ENCODE measurements at regions not wholly inside any gene's neighbourhood (a gene's known extent, or its start where the extent isn't known, plus 50 kb on each side); places are given as distances from the start of the nearest gene placed in this dataset.
A peak's percentile ranks its signal among the peaks of the same experiment; 100 is the strongest.

DNA sequence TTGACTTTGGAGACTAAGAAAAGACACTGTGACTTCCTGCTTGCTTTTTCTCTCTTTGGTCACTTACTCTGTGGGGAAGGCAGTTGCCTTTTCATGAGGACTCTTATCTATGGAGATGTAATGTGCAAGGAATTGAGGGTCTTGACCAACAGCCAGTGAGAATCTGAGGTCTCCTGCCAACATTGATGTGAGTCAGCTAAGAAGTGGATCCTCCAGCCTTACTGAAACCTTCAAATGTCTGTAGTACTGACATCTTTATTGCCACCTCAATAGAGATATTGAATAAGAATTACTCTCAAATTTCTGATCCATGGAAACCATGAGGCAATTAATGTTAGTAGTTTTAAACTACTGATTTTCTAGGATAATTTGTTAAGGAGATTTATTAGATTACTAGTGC lies 598.4 kb downstream of the ADGRL2 start:
- no peaks in the 10 kb centered on the region for H3K9me3 ChIP-seq (ENCODE audit: control insufficient read depth in 2 of 2, insufficient read depth in 1 of 2, low read length in 1 of 2)
- H3K4me3 ChIP-seq (ENCODE audit: low read length in 2 of 2): no peak overlapping the region

DNA sequence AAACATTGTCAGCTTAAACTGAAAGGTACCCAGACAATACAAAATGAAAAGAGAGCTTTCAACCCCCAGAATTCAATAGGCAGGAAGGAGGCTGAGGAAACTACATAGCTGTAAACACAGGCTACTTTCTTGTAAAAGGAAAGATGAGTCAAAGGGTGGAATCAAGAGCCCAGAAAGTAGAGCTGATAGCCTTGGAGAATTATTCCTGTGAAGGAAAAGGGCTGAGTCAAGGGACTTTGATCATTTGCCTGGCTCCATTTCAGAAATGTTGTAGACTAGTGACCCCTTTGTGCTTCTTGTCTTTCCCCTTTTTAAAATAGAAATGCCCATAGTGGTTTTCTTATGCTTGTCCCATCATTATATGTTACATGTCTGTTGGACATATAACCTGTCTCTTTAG lies 597.6 kb downstream of the ADGRL2 start:
- Histone ChIP-seq H3K4me1 (ENCODE audit: control insufficient read depth in 2 of 2, insufficient read depth in 2 of 2, low read length in 2 of 2) (no peaks in the 10 kb centered on the region), H3K36me3 (ENCODE audit: control insufficient read depth in 2 of 2, insufficient read depth in 2 of 2, low read length in 1 of 2) (no peaks in the 10 kb centered on the region), H3K4me3 (ENCODE audit: low read length in 2 of 2) (no peak overlapping the region), H3K27ac (ENCODE audit: low read depth in 1 of 2, low read length in 1 of 2) (no peak overlapping the region), H3K27me3 (ENCODE audit: control insufficient read depth in 2 of 2, insufficient read depth in 1 of 2, low read length in 1 of 2) (no peaks in the 10 kb centered on the region), H3K9me3 (ENCODE audit: control insufficient read depth in 2 of 2, insufficient read depth in 1 of 2, low read length in 1 of 2) (no peaks in the 10 kb centered on the region)
- no peak for DNase-seq (ENCODE audit: low read depth in 6 of 9, low spot score in 9 of 9)

More for the DNA sequence above, 598.4 kb downstream of the ADGRL2 start:
- Histone ChIP-seq H3K27me3 (ENCODE audit: control insufficient read depth in 2 of 2, insufficient read depth in 1 of 2, low read length in 1 of 2) (no peaks in the 10 kb centered on the region), H3K27ac (ENCODE audit: low read depth in 1 of 2, low read length in 1 of 2) (no peak overlapping the region), H3K36me3 (ENCODE audit: control insufficient read depth in 2 of 2, insufficient read depth in 2 of 2, low read length in 1 of 2) (no peaks in the 10 kb centered on the region), H3K4me1 (ENCODE audit: control insufficient read depth in 2 of 2, insufficient read depth in 2 of 2, low read length in 2 of 2) (no peaks in the 10 kb centered on the region)
- no peak for DNase-seq (ENCODE audit: low read depth in 6 of 9, low spot score in 9 of 9)

DNA sequence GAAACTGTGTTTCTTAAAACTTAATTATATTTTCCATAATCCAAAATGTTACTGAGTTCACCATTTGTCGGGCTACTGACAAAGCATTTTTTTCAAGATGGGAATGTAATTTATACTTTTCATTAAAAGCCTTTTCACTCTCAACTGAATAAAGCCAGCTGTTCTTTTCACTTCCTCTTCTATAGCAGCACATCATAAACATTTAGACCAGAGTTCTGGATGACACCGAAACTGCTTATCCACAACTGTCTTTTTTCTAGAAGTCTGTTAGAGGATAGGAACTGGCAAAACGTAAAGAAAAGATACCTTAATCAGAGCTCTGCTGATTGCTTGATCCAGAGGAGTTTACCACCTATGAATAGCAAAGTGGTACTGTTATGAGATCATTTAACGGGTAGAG lies 594.7 kb downstream of the ADGRL2 start:
- Histone ChIP-seq H3K36me3 (ENCODE audit: control insufficient read depth in 2 of 2, insufficient read depth in 2 of 2, low read length in 1 of 2) (no peaks in the 10 kb centered on the region), H3K27me3 (ENCODE audit: control insufficient read depth in 2 of 2, insufficient read depth in 1 of 2, low read length in 1 of 2) (no peaks in the 10 kb centered on the region), H3K4me1 (ENCODE audit: control insufficient read depth in 2 of 2, insufficient read depth in 2 of 2, low read length in 2 of 2) (no peaks in the 10 kb centered on the region), H3K9me3 (ENCODE audit: control insufficient read depth in 2 of 2, insufficient read depth in 1 of 2, low read length in 1 of 2) (no peaks in the 10 kb centered on the region), H3K4me3 (ENCODE audit: low read length in 2 of 2) (no peak overlapping the region), H3K27ac (ENCODE audit: low read depth in 1 of 2, low read length in 1 of 2) (no peak overlapping the region)
- DNase-seq (ENCODE audit: low read depth in 6 of 9, low spot score in 9 of 9): no peak
- WGBS: 31% methylated on average over 4 of the region's 4 CpGs

DNA sequence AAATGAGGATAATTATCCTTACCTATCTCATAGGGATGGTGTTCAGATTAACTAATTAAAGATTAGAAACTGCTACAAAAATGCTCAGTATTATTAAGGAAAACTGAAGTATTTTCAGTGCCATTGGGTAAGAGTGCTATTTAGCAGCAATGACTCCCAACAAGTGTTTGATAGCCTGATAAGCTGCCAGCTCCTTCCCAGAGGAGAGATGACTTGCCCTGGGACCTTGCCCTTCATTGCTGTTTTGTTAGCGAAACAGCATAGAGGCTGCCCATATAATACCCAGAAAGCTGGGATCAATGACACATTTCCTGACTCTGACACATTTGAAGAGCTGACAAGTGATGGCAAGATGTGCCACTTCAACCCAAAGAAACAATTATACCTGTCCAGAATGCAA lies 592.2 kb downstream of the ADGRL2 start:
- Histone ChIP-seq H3K27ac (ENCODE audit: low read depth in 1 of 2, low read length in 1 of 2) (no peak overlapping the region), H3K9me3 (ENCODE audit: control insufficient read depth in 2 of 2, insufficient read depth in 1 of 2, low read length in 1 of 2) (no peaks in the 10 kb centered on the region), H3K4me3 (ENCODE audit: low read length in 2 of 2) (no peak overlapping the region), H3K36me3 (ENCODE audit: control insufficient read depth in 2 of 2, insufficient read depth in 2 of 2, low read length in 1 of 2) (no peaks in the 10 kb centered on the region), H3K4me1 (ENCODE audit: control insufficient read depth in 2 of 2, insufficient read depth in 2 of 2, low read length in 2 of 2) (no peaks in the 10 kb centered on the region), H3K27me3 (ENCODE audit: control insufficient read depth in 2 of 2, insufficient read depth in 1 of 2, low read length in 1 of 2) (no peaks in the 10 kb centered on the region)
- no peak for DNase-seq (ENCODE audit: low read depth in 6 of 9, low spot score in 9 of 9)
- WGBS: 95% methylated on average over 1 of the region's 1 CpG

DNA sequence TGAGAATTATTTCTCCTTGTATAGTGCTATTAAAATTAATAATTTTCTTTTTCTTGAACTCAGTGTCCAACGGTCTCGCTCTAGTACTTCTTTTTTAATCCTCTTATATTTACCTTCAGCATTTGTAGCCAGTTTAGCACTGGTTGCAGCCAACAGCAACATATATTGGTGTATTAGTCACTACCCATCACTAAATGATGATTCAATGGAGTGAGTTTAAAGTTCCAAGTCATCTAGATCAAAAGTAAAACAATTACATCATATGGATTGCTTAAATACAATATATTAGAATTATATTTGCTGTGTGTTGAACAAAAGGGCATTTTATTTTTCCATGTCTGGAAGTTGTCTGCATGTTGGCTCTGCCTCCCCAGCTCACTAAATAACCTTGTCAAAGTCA lies 591.8 kb downstream of the ADGRL2 start:
- Histone ChIP-seq H3K9me3 (ENCODE audit: control insufficient read depth in 2 of 2, insufficient read depth in 1 of 2, low read length in 1 of 2) (no peaks in the 10 kb centered on the region), H3K27ac (ENCODE audit: low read depth in 1 of 2, low read length in 1 of 2) (no peak overlapping the region), H3K4me3 (ENCODE audit: low read length in 2 of 2) (no peak overlapping the region), H3K36me3 (ENCODE audit: control insufficient read depth in 2 of 2, insufficient read depth in 2 of 2, low read length in 1 of 2) (no peaks in the 10 kb centered on the region), H3K4me1 (ENCODE audit: control insufficient read depth in 2 of 2, insufficient read depth in 2 of 2, low read length in 2 of 2) (no peaks in the 10 kb centered on the region), H3K27me3 (ENCODE audit: control insufficient read depth in 2 of 2, insufficient read depth in 1 of 2, low read length in 1 of 2) (no peaks in the 10 kb centered on the region)
- no peak for DNase-seq (ENCODE audit: low read depth in 6 of 9, low spot score in 9 of 9)
- 97% methylated on average over 2 of the region's 2 CpGs for WGBS

DNA sequence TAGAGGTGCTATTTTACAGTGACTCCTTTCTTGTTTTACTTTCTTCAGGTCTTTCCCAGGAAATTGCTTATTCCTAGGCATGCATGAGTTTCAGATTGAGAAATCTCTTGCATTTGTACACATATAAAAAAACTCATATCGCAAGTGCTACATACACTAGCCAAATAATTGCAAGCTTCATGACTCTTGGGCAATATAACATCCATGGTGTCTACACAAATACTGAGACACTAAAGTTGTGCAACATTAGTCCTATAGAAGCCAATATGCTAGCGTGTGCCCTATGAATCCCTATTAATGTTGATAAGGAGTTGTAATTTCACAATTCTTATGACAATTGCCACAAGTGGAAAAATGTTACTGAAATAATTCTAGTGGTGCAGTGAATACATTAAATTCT lies 591.0 kb downstream of the ADGRL2 start:
- DNase-seq (ENCODE audit: low read depth in 6 of 9, low spot score in 9 of 9): no peak

DNA sequence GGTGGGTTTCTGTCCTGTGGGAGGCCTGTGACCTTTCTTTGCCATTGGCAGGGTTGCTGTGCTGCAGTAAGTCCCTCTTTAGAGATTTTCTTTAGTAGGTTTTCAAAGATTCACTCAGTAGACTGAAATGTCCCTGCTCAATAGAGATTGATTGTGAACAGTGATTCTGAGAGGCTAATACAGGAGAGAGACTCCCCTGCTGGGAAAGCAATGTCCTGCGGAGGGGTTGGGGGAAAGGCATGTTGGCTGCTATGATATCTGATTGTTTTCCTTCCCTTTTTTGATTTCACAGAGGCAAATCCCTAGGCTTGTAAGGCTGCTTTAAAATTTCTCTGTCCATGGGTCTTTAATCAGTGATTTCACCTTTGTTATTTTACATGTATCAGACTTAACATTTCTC lies 589.9 kb downstream of the ADGRL2 start:
- no peaks in the 10 kb centered on the region for H3K9me3 ChIP-seq (ENCODE audit: control insufficient read depth in 2 of 2, insufficient read depth in 1 of 2, low read length in 1 of 2)
- no peak for DNase-seq (ENCODE audit: low read depth in 6 of 9, low spot score in 9 of 9)
- H3K27ac ChIP-seq (ENCODE audit: low read depth in 1 of 2, low read length in 1 of 2): no peak overlapping the region
- no peak overlapping the region for H3K4me3 ChIP-seq (ENCODE audit: low read length in 2 of 2)
- H3K36me3 ChIP-seq (ENCODE audit: control insufficient read depth in 2 of 2, insufficient read depth in 2 of 2, low read length in 1 of 2): no peaks in the 10 kb centered on the region
- 76% methylated on average over 1 of the region's 1 CpG for WGBS
- no peaks in the 10 kb centered on the region for H3K27me3 ChIP-seq (ENCODE audit: control insufficient read depth in 2 of 2, insufficient read depth in 1 of 2, low read length in 1 of 2)
- H3K4me1 ChIP-seq (ENCODE audit: control insufficient read depth in 2 of 2, insufficient read depth in 2 of 2, low read length in 2 of 2): no peaks in the 10 kb centered on the region

More for the DNA sequence above, 591.0 kb downstream of the ADGRL2 start:
- H3K36me3 ChIP-seq (ENCODE audit: control insufficient read depth in 2 of 2, insufficient read depth in 2 of 2, low read length in 1 of 2): no peaks in the 10 kb centered on the region
- 95% methylated on average over 2 of the region's 2 CpGs for WGBS
- no peak overlapping the region for H3K4me3 ChIP-seq (ENCODE audit: low read length in 2 of 2)
- no peak overlapping the region for H3K27ac ChIP-seq (ENCODE audit: low read depth in 1 of 2, low read length in 1 of 2)
- H3K9me3 ChIP-seq (ENCODE audit: control insufficient read depth in 2 of 2, insufficient read depth in 1 of 2, low read length in 1 of 2): no peaks in the 10 kb centered on the region
- H3K4me1 ChIP-seq (ENCODE audit: control insufficient read depth in 2 of 2, insufficient read depth in 2 of 2, low read length in 2 of 2): no peaks in the 10 kb centered on the region
- no peaks in the 10 kb centered on the region for H3K27me3 ChIP-seq (ENCODE audit: control insufficient read depth in 2 of 2, insufficient read depth in 1 of 2, low read length in 1 of 2)

DNA sequence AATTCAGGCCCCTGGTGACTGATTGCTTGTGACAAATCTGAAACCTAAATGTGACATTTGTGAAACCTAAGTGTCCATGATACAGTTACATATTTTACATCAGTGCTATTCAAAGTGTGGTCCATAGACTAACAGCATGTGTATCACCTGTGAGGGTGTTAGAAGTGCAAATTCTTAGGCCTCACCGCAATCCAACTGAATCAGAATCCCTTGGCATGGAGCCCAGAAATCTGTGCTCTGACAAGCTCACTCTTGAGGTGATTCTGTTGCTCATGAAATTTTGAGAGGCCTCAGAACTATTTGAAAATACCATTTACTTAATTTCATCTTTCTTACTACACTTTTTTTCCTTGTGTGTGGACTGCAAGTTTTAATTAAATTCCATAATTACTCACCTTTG lies 587.9 kb downstream of the ADGRL2 start:
- H3K4me3 ChIP-seq (ENCODE audit: low read length in 2 of 2): no peak overlapping the region
- DNase-seq (ENCODE audit: low read depth in 6 of 9, low spot score in 9 of 9): peak in 2 of 9 donors; percentile 6 to 25
- H3K27ac ChIP-seq (ENCODE audit: low read depth in 1 of 2, low read length in 1 of 2): no peak overlapping the region
- no peaks in the 10 kb centered on the region for H3K27me3 ChIP-seq (ENCODE audit: control insufficient read depth in 2 of 2, insufficient read depth in 1 of 2, low read length in 1 of 2)
- no peaks in the 10 kb centered on the region for H3K4me1 ChIP-seq (ENCODE audit: control insufficient read depth in 2 of 2, insufficient read depth in 2 of 2, low read length in 2 of 2)
- H3K36me3 ChIP-seq (ENCODE audit: control insufficient read depth in 2 of 2, insufficient read depth in 2 of 2, low read length in 1 of 2): no peaks in the 10 kb centered on the region
- WGBS: 95% methylated on average over 1 of the region's 1 CpG
- no peaks in the 10 kb centered on the region for H3K9me3 ChIP-seq (ENCODE audit: control insufficient read depth in 2 of 2, insufficient read depth in 1 of 2, low read length in 1 of 2)

DNA sequence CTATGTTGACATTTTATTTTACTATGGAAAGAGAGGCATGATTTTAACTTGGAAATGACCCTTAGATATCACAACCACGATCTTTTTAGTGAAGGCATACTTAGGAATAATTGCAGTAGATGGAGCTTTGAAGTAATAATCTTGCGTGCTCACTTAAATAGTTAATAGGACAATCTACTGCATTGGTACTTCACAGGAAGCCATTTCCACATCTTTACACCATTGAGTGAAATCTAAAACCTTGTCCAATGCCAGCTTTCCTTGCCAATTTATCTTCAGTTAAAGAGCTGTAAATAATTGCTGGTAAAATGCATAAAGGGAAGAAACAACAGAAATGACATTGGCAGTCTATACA lies 586.3 kb downstream of the ADGRL2 start:
- WGBS: 92% methylated on average over 2 of the region's 2 CpGs
- Histone ChIP-seq H3K4me3 (ENCODE audit: low read length in 2 of 2) (no peak overlapping the region), H3K9me3 (ENCODE audit: control insufficient read depth in 2 of 2, insufficient read depth in 1 of 2, low read length in 1 of 2) (no peaks in the 10 kb centered on the region), H3K27me3 (ENCODE audit: control insufficient read depth in 2 of 2, insufficient read depth in 1 of 2, low read length in 1 of 2) (no peaks in the 10 kb centered on the region), H3K27ac (ENCODE audit: low read depth in 1 of 2, low read length in 1 of 2) (no peak overlapping the region), H3K36me3 (ENCODE audit: control insufficient read depth in 2 of 2, insufficient read depth in 2 of 2, low read length in 1 of 2) (no peaks in the 10 kb centered on the region), H3K4me1 (ENCODE audit: control insufficient read depth in 2 of 2, insufficient read depth in 2 of 2, low read length in 2 of 2) (no peaks in the 10 kb centered on the region)
- no peak for DNase-seq (ENCODE audit: low read depth in 6 of 9, low spot score in 9 of 9)

DNA sequence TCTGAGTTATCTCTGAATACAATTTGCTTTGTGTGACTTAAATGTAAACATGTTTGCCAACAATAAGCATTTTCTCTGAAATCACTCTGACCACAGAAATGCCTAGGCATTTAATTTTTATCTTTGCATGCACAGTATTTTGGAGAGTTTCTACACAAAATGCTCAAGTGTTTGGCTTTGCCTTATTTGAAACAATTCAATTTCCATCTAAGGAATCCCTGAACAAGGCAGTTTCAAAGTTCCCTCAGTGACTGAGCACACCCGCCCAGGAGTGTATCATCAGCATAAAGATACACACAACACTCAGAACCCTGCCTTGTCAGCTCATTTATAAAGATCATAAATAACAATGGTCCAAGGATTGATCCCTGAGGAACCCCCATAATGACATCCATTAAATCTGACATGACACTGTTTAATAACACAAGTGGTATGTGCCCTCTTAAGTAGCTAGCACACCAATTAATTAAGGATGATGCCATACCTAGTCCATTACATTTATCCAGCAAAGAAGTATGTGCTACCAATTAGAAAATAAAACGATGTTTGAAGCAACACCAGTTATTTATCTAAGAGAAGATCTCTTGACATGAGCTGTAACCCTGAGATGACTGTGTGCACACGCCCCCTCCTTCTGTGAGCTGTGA lies 585.8 kb downstream of the ADGRL2 start:
- Histone ChIP-seq H3K36me3 (ENCODE audit: control insufficient read depth in 2 of 2, insufficient read depth in 2 of 2, low read length in 1 of 2) (no peaks in the 10 kb centered on the region), H3K9me3 (ENCODE audit: control insufficient read depth in 2 of 2, insufficient read depth in 1 of 2, low read length in 1 of 2) (no peaks in the 10 kb centered on the region), H3K4me1 (ENCODE audit: control insufficient read depth in 2 of 2, insufficient read depth in 2 of 2, low read length in 2 of 2) (no peaks in the 10 kb centered on the region), H3K27ac (ENCODE audit: low read depth in 1 of 2, low read length in 1 of 2) (no peak overlapping the region), H3K27me3 (ENCODE audit: control insufficient read depth in 2 of 2, insufficient read depth in 1 of 2, low read length in 1 of 2) (no peaks in the 10 kb centered on the region), H3K4me3 (ENCODE audit: low read length in 2 of 2) (no peak overlapping the region)
- no peak for DNase-seq (ENCODE audit: low read depth in 6 of 9, low spot score in 9 of 9)
- 95% methylated on average over 3 of the region's 3 CpGs for WGBS
